Stomach (tissue), 8 donors: ENCODE measurements at regions not wholly inside any gene's neighbourhood (a gene's known extent, or its start where the extent isn't known, plus 50 kb on each side); places are given as distances from the start of the nearest gene placed in this dataset.

Experiments
- DNase-seq, 2 donors: peaks; one replicate each; pipeline versions ENCODE4 v3.0.0 to v3.0.0-alpha.2; 2013 to 2019
- H3K27ac ChIP-seq, 5 donors: fragments of 200-600 bp in 4 of 5; sonication (generic) in 4 of 5; one replicate each; pipeline ENCODE4 v1.5.1; 2013 to 2019; ENCODE audit warnings: mild to moderate bottlenecking in 1 of 5, moderate library complexity in 1 of 5
- H3K27me3 ChIP-seq, 3 donors: fragments of 200-600 bp; sonication (generic); one replicate each; pipeline ENCODE4 v1.5.1; 2017 to 2019; ENCODE audit warnings: mixed run types in 1 of 3
- H3K36me3 ChIP-seq, 4 donors: fragments of 200-600 bp; sonication (generic); 1 replicate in 3 of 4; 2 replicates in 1 of 4; pipeline ENCODE4 v1.5.1; 2016 to 2019
- H3K4me1 ChIP-seq, 4 donors: fragments of 200-600 bp; sonication (generic); one replicate each; pipeline ENCODE4 v1.5.1; 2016 to 2019
- H3K4me3 ChIP-seq, 4 donors: fragments of 200-600 bp; sonication (generic) in 3 of 4; one replicate each; pipeline ENCODE4 v1.5.1; 2016 to 2019; ENCODE audit warnings: mild to moderate bottlenecking in 1 of 4
- H3K9me3 ChIP-seq, 4 donors: fragments of 200-600 bp; sonication (generic); one replicate each; pipeline ENCODE4 v1.5.1; 2016 to 2019
- EP300 ChIP-seq: sonication (generic); formaldehyde crosslinking; IDR thresholded peaks from one replicate; pipeline ENCODE4 v1.6.1; 2017; ENCODE audit warnings: antibody characterized with exemption
- POLR2A ChIP-seq, 4 donors: fragments of 450-650 bp; IDR thresholded peaks; one replicate each; pipeline ENCODE4 v1.6.1; 2016; ENCODE audit warnings: antibody characterized with exemption in 4 of 4, control low read depth in 2 of 4, mild to moderate bottlenecking in 1 of 4, moderate library complexity in 1 of 4
- POLR2AphosphoS5 ChIP-seq, 3 donors: sonication (generic); formaldehyde crosslinking; IDR thresholded peaks; one replicate each; pipeline ENCODE4 v1.6.1; 2016; ENCODE audit warnings: antibody characterized with exemption in 3 of 3
- WGBS, 5 donors: extraction: QIAGEN DNeasy Blood & Tissue Kit in 3 of 5; methylation state at CpG; one replicate each; pipeline versions ENCODE4 v1.1.5 to v1.1.7; 2013 to 2018; 5-methylcytosine and 5-hydroxymethylcytosine counted together
- intact Hi-C: fragments of 100-400 bp; cut with DNase I; formaldehyde crosslinking; loops from one replicate; pipeline ENCODE4 v1.15.1; 2023; ENCODE audit warnings: low total_unique reads
- TF ChIP-seq, protein P1 (sequence below), 7 experiments: fragments of 450-650 bp in 4 of 7; fragments of 200-600 bp in 3 of 7; sonication (generic) in 3 of 7; IDR thresholded peaks; one replicate each; pipeline ENCODE4 v1.5.1; 2016 to 2019; ENCODE audit warnings: antibody characterized with exemption in 7 of 7, control low read depth in 2 of 7, mild to moderate bottlenecking in 1 of 7
- donor health status: healthy with polysubstance abuse.
- donor health status: Bipolar disorder and iron deficiency.
- donor health status: healthy.

GRCh38 chr20:24873025-24873620 lies 75.9 kb upstream of the CST7 start:
- H3K9me3 ChIP-seq: no peaks in the 10 kb centered on the region
- H3K27me3 ChIP-seq: peaks cover 0 to 22% (median 0%) of the 10 kb centered on the region in 3 donors
- intact Hi-C loops: no loop called here
- WGBS, 5 donors: 74 to 81% (median 78%) methylated on average over 23 to 26 of the region's 26 CpGs
- no peak for DNase-seq
- TF ChIP-seq POLR2AphosphoS5 (IDR thresholded peaks at IDR 0.05) (no peak), POLR2A (IDR thresholded peaks at IDR 0.05) (no peak), EP300 (no peak)
- TF ChIP-seq, protein P1, sequence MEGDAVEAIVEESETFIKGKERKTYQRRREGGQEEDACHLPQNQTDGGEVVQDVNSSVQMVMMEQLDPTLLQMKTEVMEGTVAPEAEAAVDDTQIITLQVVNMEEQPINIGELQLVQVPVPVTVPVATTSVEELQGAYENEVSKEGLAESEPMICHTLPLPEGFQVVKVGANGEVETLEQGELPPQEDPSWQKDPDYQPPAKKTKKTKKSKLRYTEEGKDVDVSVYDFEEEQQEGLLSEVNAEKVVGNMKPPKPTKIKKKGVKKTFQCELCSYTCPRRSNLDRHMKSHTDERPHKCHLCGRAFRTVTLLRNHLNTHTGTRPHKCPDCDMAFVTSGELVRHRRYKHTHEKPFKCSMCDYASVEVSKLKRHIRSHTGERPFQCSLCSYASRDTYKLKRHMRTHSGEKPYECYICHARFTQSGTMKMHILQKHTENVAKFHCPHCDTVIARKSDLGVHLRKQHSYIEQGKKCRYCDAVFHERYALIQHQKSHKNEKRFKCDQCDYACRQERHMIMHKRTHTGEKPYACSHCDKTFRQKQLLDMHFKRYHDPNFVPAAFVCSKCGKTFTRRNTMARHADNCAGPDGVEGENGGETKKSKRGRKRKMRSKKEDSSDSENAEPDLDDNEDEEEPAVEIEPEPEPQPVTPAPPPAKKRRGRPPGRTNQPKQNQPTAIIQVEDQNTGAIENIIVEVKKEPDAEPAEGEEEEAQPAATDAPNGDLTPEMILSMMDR (IDR thresholded peaks at IDR 0.05): no peak
- H3K36me3 ChIP-seq: no peaks in the 10 kb centered on the region
- no peak overlapping the region for H3K4me3 ChIP-seq
- no peak overlapping the region for H3K27ac ChIP-seq
- H3K4me1 ChIP-seq: no peaks in the 10 kb centered on the region

DNA sequence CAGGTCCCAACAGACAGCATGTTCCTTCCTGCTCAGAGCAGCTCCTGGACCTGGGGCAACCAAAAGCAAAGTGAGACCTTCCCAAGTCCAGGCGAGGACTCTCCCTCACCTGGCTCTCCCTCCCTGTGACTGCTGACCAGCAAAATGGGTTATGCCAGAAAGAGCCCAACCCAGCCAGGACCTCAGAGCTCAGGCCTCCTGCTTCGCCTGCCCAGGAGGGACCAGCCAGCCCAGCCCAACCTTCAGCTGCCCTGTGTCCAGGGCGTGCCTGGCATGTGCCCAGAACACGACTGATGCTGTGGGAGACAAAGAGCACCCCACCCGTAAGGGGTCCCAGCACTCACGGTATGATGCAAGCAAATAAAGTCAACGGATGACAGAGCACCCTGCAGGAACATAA lies 74.0 kb upstream of the CST7 start:
- Histone ChIP-seq H3K4me3 (no peak overlapping the region), H3K9me3 (no peaks in the 10 kb centered on the region), H3K27ac (no peak overlapping the region), H3K4me1 (no peaks in the 10 kb centered on the region), H3K36me3 (no peaks in the 10 kb centered on the region), H3K27me3 (peaks cover 0 to 22% (median 0%) of the 10 kb centered on the region in 3 donors)
- TF ChIP-seq POLR2A (IDR thresholded peaks at IDR 0.05) (no peak), EP300 (no peak), POLR2AphosphoS5 (IDR thresholded peaks at IDR 0.05) (no peak)
- TF ChIP-seq, protein P1 (IDR thresholded peaks at IDR 0.05): no peak
- DNase-seq: no peak
- intact Hi-C loops: no loop called here
- 59 to 74% (median 62%) methylated on average over 7 of the region's 7 CpGs for WGBS, 5 donors

DNA sequence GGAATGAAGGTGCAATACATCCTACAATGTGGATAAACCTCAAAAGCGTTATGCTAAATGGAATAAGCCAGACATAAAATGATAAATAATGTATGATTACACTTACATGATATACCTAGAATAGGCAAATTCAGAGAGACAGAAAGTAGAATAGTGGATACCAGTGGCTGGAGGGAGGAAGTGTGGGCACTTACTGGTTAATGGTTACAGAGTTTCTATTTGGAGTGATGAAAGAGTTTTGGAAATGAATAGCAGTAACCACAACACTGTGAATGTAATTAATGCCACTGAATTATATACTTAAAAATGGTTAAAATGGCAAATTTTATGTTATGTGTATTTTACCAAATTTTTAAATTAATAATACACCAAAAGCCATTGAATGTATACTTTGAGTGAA lies 71.4 kb upstream of the CST7 start:
- no peak for DNase-seq
- H3K36me3 ChIP-seq: no peaks in the 10 kb centered on the region
- H3K4me1 ChIP-seq: no peaks in the 10 kb centered on the region
- TF ChIP-seq EP300 (no peak), POLR2A (IDR thresholded peaks at IDR 0.05) (no peak), POLR2AphosphoS5 (IDR thresholded peaks at IDR 0.05) (no peak)
- TF ChIP-seq, protein P1 (IDR thresholded peaks at IDR 0.05): no peak
- no peak overlapping the region for H3K4me3 ChIP-seq
- 84 to 97% (median 94%) methylated on average over 1 of the region's 1 CpG for WGBS, 5 donors
- peaks cover 0 to 9% (median 0%) of the 10 kb centered on the region in 3 donors for H3K27me3 ChIP-seq
- H3K9me3 ChIP-seq: peaks cover 0 to 11% (median 5%) of the 10 kb centered on the region in 4 donors
- no peak overlapping the region for H3K27ac ChIP-seq
- intact Hi-C loops: no loop called here

DNA sequence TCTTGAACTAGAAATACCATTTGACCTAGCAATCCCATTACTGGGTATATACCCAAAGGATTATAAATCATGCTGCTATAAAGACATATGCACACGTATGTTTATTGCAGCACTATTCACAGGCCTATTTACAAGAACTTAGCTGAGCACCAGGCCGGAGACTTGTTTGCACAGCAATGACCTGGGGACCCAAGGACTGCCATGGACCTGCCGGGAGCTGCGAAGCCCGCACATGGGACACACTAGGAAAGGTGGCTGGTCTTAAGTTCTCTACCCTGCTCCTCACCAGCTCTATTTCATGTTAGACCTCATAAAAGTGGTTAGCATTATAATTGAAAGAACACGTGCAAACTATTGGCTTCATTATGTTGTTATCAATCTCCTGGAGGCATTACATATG lies 70.4 kb upstream of the CST7 start:
- no peak overlapping the region for H3K4me3 ChIP-seq
- TF ChIP-seq POLR2AphosphoS5 (IDR thresholded peaks at IDR 0.05): no peak
- no peak for TF ChIP-seq EP300
- TF ChIP-seq POLR2A (IDR thresholded peaks at IDR 0.05): no peak
- TF ChIP-seq, protein P1 (IDR thresholded peaks at IDR 0.05): no peak
- WGBS, 5 donors: 67 to 87% (median 81%) methylated on average over 6 of the region's 6 CpGs
- no peaks in the 10 kb centered on the region for H3K36me3 ChIP-seq
- peaks cover 0 to 20% (median 12%) of the 10 kb centered on the region in 4 donors for H3K9me3 ChIP-seq
- H3K27ac ChIP-seq: no peak overlapping the region
- DNase-seq: no peak
- no peaks in the 10 kb centered on the region for H3K4me1 ChIP-seq
- H3K27me3 ChIP-seq: no peaks in the 10 kb centered on the region
- intact Hi-C loops: no loop called here
